Jurkat, Clone E6-1 (cell line): ENCODE measurements at regions not wholly inside any gene's neighbourhood (a gene's known extent, or its start where the extent isn't known, plus 50 kb on each side); places are given as distances from the start of the nearest gene placed in this dataset.
A peak's percentile ranks its signal among the peaks of the same experiment; 100 is the strongest.
"Not testable (repeated sequence)": the region's sequence is repeated elsewhere in the genome, so short reads cannot be mapped to it uniquely, and the experiment has no call there.

Experiments
- DNase-seq: peaks from one replicate; pipeline ENCODE4 v3.0.0-alpha.2; 2011; ENCODE audit warnings: low read depth, low spot score
- H3K4me3 ChIP-seq: 2 replicates; pipeline ENCODE4 v1.5.1; 2011; ENCODE audit warnings: mild to moderate bottlenecking, low read length, control low read depth, moderate library complexity

- no peak for DNase-seq
Observed at GRCh38 chr13:104580931-104581330, 1514.7 kb upstream of the SLC10A2 start.

GRCh38 chr13:104577071-104577815, 1511.0 kb upstream of the SLC10A2 start:
- DNase-seq: no peak
- H3K4me3 ChIP-seq: no peak overlapping the region

More at GRCh38 chr13:104580931-104581330, 1514.7 kb upstream of the SLC10A2 start:
- no peak overlapping the region for H3K4me3 ChIP-seq

GRCh38 chr13:104571893-104572229, 1505.6 kb upstream of the SLC10A2 start:
- no peak overlapping the region for H3K4me3 ChIP-seq
- DNase-seq: no peak

- peak; percentile 12 for DNase-seq
Observed at GRCh38 chr13:104571161-104571892, 1505.1 kb upstream of the SLC10A2 start.

GRCh38 chr13:104567114-104567513, 1500.9 kb upstream of the SLC10A2 start:
- no peak overlapping the region for H3K4me3 ChIP-seq
- no peak for DNase-seq

More at GRCh38 chr13:104571161-104571892, 1505.1 kb upstream of the SLC10A2 start:
- H3K4me3 ChIP-seq: no peak overlapping the region

- DNase-seq: no peak
- no peak overlapping the region for H3K4me3 ChIP-seq
Observed at GRCh38 chr13:104565888-104566287, 1499.7 kb upstream of the SLC10A2 start.

- DNase-seq: no peak
Observed at GRCh38 chr13:104553896-104554295, 1487.7 kb upstream of the SLC10A2 start.

GRCh38 chr13:104553186-104553585, 1487.0 kb upstream of the SLC10A2 start:
- DNase-seq: no peak
- no peak overlapping the region for H3K4me3 ChIP-seq

More at GRCh38 chr13:104553896-104554295, 1487.7 kb upstream of the SLC10A2 start:
- H3K4me3 ChIP-seq: no peak overlapping the region

GRCh38 chr13:104534847-104535246, 1468.6 kb upstream of the SLC10A2 start:
- H3K4me3 ChIP-seq: no peak overlapping the region
- peak; percentile 29 for DNase-seq

GRCh38 chr13:104532132-104532531, 1465.9 kb upstream of the SLC10A2 start:
- DNase-seq: no peak
- H3K4me3 ChIP-seq: no peak overlapping the region

GRCh38 chr13:104530741-104531140, 1464.5 kb upstream of the SLC10A2 start:
- no peak overlapping the region for H3K4me3 ChIP-seq
- no peak for DNase-seq

GRCh38 chr13:104526561-104526960, 1460.3 kb upstream of the SLC10A2 start:
- DNase-seq: no peak
- H3K4me3 ChIP-seq: no peak overlapping the region

- DNase-seq: no peak
- no peak overlapping the region for H3K4me3 ChIP-seq
Observed at GRCh38 chr13:104525467-104525866, 1459.2 kb upstream of the SLC10A2 start.

GRCh38 chr13:104522235-104523072, 1456.2 kb upstream of the SLC10A2 start:
- no peak for DNase-seq

GRCh38 chr13:104510422-104510821, 1444.2 kb upstream of the SLC10A2 start:
- no peak overlapping the region for H3K4me3 ChIP-seq
- DNase-seq: no peak

More at GRCh38 chr13:104522235-104523072, 1456.2 kb upstream of the SLC10A2 start:
- H3K4me3 ChIP-seq: no peak overlapping the region

GRCh38 chr13:104493502-104493901, 1427.3 kb upstream of the SLC10A2 start:
- not testable (repeated sequence) for H3K4me3 ChIP-seq, DNase-seq

GRCh38 chr13:104491916-104492315, 1425.7 kb upstream of the SLC10A2 start:
- no peak for DNase-seq
- no peak overlapping the region for H3K4me3 ChIP-seq

- no peak overlapping the region for H3K4me3 ChIP-seq
- DNase-seq: no peak
Observed at GRCh38 chr13:104487006-104487405, 1420.8 kb upstream of the SLC10A2 start.

- no peak overlapping the region for H3K4me3 ChIP-seq
- no peak for DNase-seq
Observed at GRCh38 chr13:104485571-104485970, 1419.4 kb upstream of the SLC10A2 start.

GRCh38 chr13:104483631-104484030, 1417.4 kb upstream of the SLC10A2 start:
- DNase-seq: no peak
- H3K4me3 ChIP-seq: no peak overlapping the region
